HCT116 (cell line): ENCODE measurements at regions not wholly inside any gene's neighbourhood (a gene's known extent, or its start where the extent isn't known, plus 50 kb on each side); places are given as distances from the start of the nearest gene placed in this dataset.

Source experiments
- ATAC-seq: fragments of 200-7000 bp; cut with Tn5 transposase; 2 replicates; pipeline ENCODE4 v1.9.1; 2020; ENCODE audit warnings: mild to moderate bottlenecking, moderate library complexity
- BruUV-seq: library from RNA; stranded (reverse); fragments of 400-500 nt; replicated peaks from 2 replicates; lab custom pipeline; 2021; lab: Mats Ljungman, UMichigan
- CTCF ChIA-PET: fragments of 300-600 bp; sonication (Branson Sonifier 250); formaldehyde crosslinking; loops from one replicate; lab custom pipeline; 2021; ENCODE audit warnings: antibody characterized with exemption; lab: Charles Lee
- POLR2A ChIA-PET: fragments of 300-600, 350-600 bp; sonication (Branson Sonifier 250); formaldehyde crosslinking; loops from one replicate; lab custom pipeline; 2021; ENCODE audit warnings: antibody characterized with exemption; lab: Charles Lee
- RAD21 ChIA-PET, 2 experiments: fragments of 300-600 bp; sonication (Branson Sonifier 250); formaldehyde crosslinking; loops; one replicate each; lab custom pipeline; 2023; ENCODE audit warnings: low total read pairs in 2 of 2; ENCODE audit not compliant: uncharacterized antibody in 2 of 2, unreplicated experiment in 2 of 2, low non-redundant PET in 1 of 2; lab: Charles Lee
- DNase-seq: peaks from one replicate; pipeline ENCODE4 v3.0.0-alpha.2; 2010; ENCODE audit warnings: low read depth, low spot score
- H2AFZ ChIP-seq: fragments of 200-600 bp; shearing (Covaris generic), sonication (generic); 2 replicates; pipeline ENCODE4 v1.6.1; 2017; ENCODE audit warnings: low read depth, mixed run types, mixed read lengths, antibody characterized with exemption, low read length; ENCODE audit not compliant: poor library complexity, severe bottlenecking
- H3K27ac ChIP-seq: 2 replicates; pipeline ENCODE4 v1.5.1; 2012; ENCODE audit warnings: low read depth, low read length
- H3K27me3 ChIP-seq: fragments of 200-600 bp; sonication (generic); 2 replicates; pipeline ENCODE4 v1.6.1; 2016; ENCODE audit warnings: mixed run types, low read length, mixed read lengths; ENCODE audit not compliant: insufficient read depth
- H3K36me3 ChIP-seq, 2 experiments: fragments of 200-500 bp in 1 of 2; fragments of 200-600 bp in 1 of 2; sonication (Bioruptor generic) in 1 of 2; sonication (generic) in 1 of 2; 2 replicates each; pipeline versions ENCODE4 v1.5.1 to v1.6.1; 2014 to 2016; ENCODE audit warnings: low read length in 2 of 2, inconsistent platforms in 1 of 2, mixed read lengths in 1 of 2, mixed run types in 1 of 2; ENCODE audit not compliant: insufficient read depth in 2 of 2, control insufficient read depth in 1 of 2
- H3K4me1 ChIP-seq, 2 experiments: fragments of 200-600 bp in 1 of 2; sonication (generic) in 1 of 2; 2 replicates each; pipeline versions ENCODE4 v1.5.1 to v1.6.1; 2012 to 2017; ENCODE audit warnings: low read length in 2 of 2, inconsistent platforms in 1 of 2, mild to moderate bottlenecking in 1 of 2, mixed read lengths in 1 of 2, mixed run types in 1 of 2, moderate library complexity in 1 of 2; ENCODE audit not compliant: insufficient read depth in 2 of 2, control insufficient read depth in 1 of 2
- H3K4me2 ChIP-seq: fragments of 200-600 bp; sonication (generic); 2 replicates; pipeline ENCODE4 v1.6.1; 2017; ENCODE audit warnings: mixed run types, low read length, mixed read lengths
- H3K4me3 ChIP-seq, 2 experiments: fragments of 200-600 bp in 1 of 2; sonication (generic) in 1 of 2; replicated peaks in 1 of 2; 2 replicates each; pipeline ENCODE4 v1.5.1; 2011 to 2016; ENCODE audit warnings: low read length in 2 of 2, control low read depth in 1 of 2, low read depth in 1 of 2, mild to moderate bottlenecking in 1 of 2, mixed read lengths in 1 of 2, mixed run types in 1 of 2
- H3K79me2 ChIP-seq: fragments of 200-600 bp; sonication (generic); 2 replicates; pipeline ENCODE4 v1.6.1; 2017; ENCODE audit warnings: mild to moderate bottlenecking, mixed run types, low read length, moderate library complexity, mixed read lengths; ENCODE audit not compliant: insufficient read depth
- H3K9ac ChIP-seq: fragments of 200-600 bp; sonication (generic); 2 replicates; pipeline ENCODE4 v1.6.1; 2016; ENCODE audit warnings: low read length, mixed read lengths
- H3K9me2 ChIP-seq: fragments of 200-600 bp; sonication (generic), shearing (Covaris generic); 2 replicates; pipeline ENCODE4 v1.6.1; 2017; ENCODE audit warnings: mixed run types, mild to moderate bottlenecking, moderate library complexity; ENCODE audit not compliant: insufficient read depth
- H3K9me3 ChIP-seq, 2 experiments: fragments of 200-500 bp in 1 of 2; fragments of 200-600 bp in 1 of 2; sonication (Bioruptor generic) in 1 of 2; sonication (generic) in 1 of 2; 2 replicates each; pipeline ENCODE4 v1.6.1; 2014 to 2017; ENCODE audit warnings: low read length in 2 of 2, mixed read lengths in 2 of 2, inconsistent platforms in 1 of 2, low read depth in 1 of 2, mild to moderate bottlenecking in 1 of 2, mixed run types in 1 of 2, moderate library complexity in 1 of 2; ENCODE audit not compliant: control insufficient read depth in 1 of 2, insufficient read depth in 1 of 2
- H4K20me1 ChIP-seq: fragments of 200-600 bp; sonication (generic), shearing (Covaris generic); 2 replicates; pipeline ENCODE4 v1.6.1; 2017; ENCODE audit warnings: mixed run types, mild to moderate bottlenecking, moderate library complexity; ENCODE audit not compliant: insufficient read depth
- SP1 ChIP-seq: IDR thresholded peaks from 2 replicates; pipeline ENCODE4 v1.6.1; 2012; ENCODE audit warnings: low read depth
- ZFX ChIP-seq: fragments of 450-650 bp; IDR thresholded peaks from 2 replicates; pipeline ENCODE4 v1.6.1; 2017
- intact Hi-C: fragments of 100-400 bp; cut with micrococcal nuclease; formaldehyde crosslinking; loops from 2 replicates; pipeline ENCODE4 v1.10.0; 2022
- TF ChIP-seq, protein P1 (sequence below), 3 experiments: fragments of 200-600 bp in 1 of 3; sonication (generic) in 1 of 3; IDR thresholded peaks in 2 of 3; conservative IDR thresholded peaks in 1 of 3; 2 replicates each; pipeline ENCODE4 v1.5.1; 2012 to 2017; ENCODE audit warnings: low read depth in 2 of 3, low read length in 2 of 3, antibody characterized with exemption in 1 of 3, borderline replicate concordance in 1 of 3, control low read depth in 1 of 3, mild to moderate bottlenecking in 1 of 3, mixed read lengths in 1 of 3, mixed run types in 1 of 3, moderate library complexity in 1 of 3; ENCODE audit not compliant: insufficient read depth in 1 of 3
- TF ChIP-seq, protein P2 (sequence below): IDR thresholded peaks from 2 replicates; pipeline ENCODE4 v1.6.1; 2012; ENCODE audit warnings: low read depth

DNA sequence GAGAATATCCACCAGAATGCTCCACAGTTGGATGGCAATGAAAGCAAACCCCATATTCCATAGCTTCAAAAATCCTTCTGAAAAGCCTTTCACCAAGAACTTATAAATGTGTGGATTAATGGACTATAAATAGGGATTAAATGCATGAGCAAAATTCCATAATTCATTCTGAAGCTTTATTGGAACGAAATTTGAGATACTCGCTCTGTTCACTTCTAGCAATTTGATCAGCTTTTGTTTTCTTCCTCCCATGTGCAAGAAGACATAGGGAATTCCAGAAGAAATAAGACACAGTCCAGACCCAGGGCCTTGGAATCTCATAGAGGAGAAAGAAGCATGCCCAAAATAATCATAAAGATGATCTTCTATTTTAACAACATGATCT is 285.9 kb upstream of the TMPO start:
- no peak overlapping the region for H3K4me2 ChIP-seq
- TF ChIP-seq SP1 (no peak), ZFX (no peak)
- TF ChIP-seq, protein P1, sequence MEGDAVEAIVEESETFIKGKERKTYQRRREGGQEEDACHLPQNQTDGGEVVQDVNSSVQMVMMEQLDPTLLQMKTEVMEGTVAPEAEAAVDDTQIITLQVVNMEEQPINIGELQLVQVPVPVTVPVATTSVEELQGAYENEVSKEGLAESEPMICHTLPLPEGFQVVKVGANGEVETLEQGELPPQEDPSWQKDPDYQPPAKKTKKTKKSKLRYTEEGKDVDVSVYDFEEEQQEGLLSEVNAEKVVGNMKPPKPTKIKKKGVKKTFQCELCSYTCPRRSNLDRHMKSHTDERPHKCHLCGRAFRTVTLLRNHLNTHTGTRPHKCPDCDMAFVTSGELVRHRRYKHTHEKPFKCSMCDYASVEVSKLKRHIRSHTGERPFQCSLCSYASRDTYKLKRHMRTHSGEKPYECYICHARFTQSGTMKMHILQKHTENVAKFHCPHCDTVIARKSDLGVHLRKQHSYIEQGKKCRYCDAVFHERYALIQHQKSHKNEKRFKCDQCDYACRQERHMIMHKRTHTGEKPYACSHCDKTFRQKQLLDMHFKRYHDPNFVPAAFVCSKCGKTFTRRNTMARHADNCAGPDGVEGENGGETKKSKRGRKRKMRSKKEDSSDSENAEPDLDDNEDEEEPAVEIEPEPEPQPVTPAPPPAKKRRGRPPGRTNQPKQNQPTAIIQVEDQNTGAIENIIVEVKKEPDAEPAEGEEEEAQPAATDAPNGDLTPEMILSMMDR (IDR thresholded peaks at IDR 0.05 in 2 of 3, conservative IDR thresholded peaks at IDR 0.05 in 1 of 3; ENCODE audit: borderline replicate concordance in 1 of 3, insufficient read depth in 1 of 3, low read depth in 2 of 3, low read length in 2 of 3): no peak
- TF ChIP-seq, protein P2, sequence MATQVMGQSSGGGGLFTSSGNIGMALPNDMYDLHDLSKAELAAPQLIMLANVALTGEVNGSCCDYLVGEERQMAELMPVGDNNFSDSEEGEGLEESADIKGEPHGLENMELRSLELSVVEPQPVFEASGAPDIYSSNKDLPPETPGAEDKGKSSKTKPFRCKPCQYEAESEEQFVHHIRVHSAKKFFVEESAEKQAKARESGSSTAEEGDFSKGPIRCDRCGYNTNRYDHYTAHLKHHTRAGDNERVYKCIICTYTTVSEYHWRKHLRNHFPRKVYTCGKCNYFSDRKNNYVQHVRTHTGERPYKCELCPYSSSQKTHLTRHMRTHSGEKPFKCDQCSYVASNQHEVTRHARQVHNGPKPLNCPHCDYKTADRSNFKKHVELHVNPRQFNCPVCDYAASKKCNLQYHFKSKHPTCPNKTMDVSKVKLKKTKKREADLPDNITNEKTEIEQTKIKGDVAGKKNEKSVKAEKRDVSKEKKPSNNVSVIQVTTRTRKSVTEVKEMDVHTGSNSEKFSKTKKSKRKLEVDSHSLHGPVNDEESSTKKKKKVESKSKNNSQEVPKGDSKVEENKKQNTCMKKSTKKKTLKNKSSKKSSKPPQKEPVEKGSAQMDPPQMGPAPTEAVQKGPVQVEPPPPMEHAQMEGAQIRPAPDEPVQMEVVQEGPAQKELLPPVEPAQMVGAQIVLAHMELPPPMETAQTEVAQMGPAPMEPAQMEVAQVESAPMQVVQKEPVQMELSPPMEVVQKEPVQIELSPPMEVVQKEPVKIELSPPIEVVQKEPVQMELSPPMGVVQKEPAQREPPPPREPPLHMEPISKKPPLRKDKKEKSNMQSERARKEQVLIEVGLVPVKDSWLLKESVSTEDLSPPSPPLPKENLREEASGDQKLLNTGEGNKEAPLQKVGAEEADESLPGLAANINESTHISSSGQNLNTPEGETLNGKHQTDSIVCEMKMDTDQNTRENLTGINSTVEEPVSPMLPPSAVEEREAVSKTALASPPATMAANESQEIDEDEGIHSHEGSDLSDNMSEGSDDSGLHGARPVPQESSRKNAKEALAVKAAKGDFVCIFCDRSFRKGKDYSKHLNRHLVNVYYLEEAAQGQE: no peak
- H3K79me2 ChIP-seq: no peaks in the 10 kb centered on the region
- H3K36me3 ChIP-seq: no peaks in the 10 kb centered on the region
- no peak for ATAC-seq
- CTCF ChIA-PET: no interaction called here
- H3K4me1 ChIP-seq: no peaks in the 10 kb centered on the region
- no peak overlapping the region for H2AFZ ChIP-seq
- no TSS peak for BruUV-seq
- peaks cover 16% of the 10 kb centered on the region; the same call in 1 of the 2 replicates for H3K27me3 ChIP-seq
- RAD21 ChIA-PET: no interaction called here
- no peak overlapping the region for H3K9ac ChIP-seq
- H3K9me2 ChIP-seq: no peaks in the 10 kb centered on the region
- H3K4me3 ChIP-seq: no peak overlapping the region
- H4K20me1 ChIP-seq: no peaks in the 10 kb centered on the region
- intact Hi-C loops: loop anchor here (5.0 kb wide), 1 partner anchor 143 kb away; no protein-coding TSS in a partner anchor
- H3K9me3 ChIP-seq: no peaks in the 10 kb centered on the region
- H3K27ac ChIP-seq: no peak overlapping the region
- POLR2A ChIA-PET: no interaction called here
- DNase-seq: no peak
